ENCODE measurements at regions not wholly inside any gene's neighbourhood (a gene's known extent, or its start where the extent isn't known, plus 50 kb on each side); places are given as distances from the start of the nearest gene placed in this dataset.

GRCh38 chr18:56034949-56035348 lies 447.0 kb upstream of the TCF4 start:
- no peak for TF ChIP-seq EZH2 (IDR thresholded peaks at IDR 0.05; ENCODE audit: borderline replicate concordance, low read length)
- no peak for TF ChIP-seq CTCF (IDR thresholded peaks at IDR 0.05; ENCODE audit: low read length)

All from OCI-LY1 (cell line).